GM19239 (cell line): ENCODE measurements at regions not wholly inside any gene's neighbourhood (a gene's known extent, or its start where the extent isn't known, plus 50 kb on each side); places are given as distances from the start of the nearest gene placed in this dataset.

Source experiments
- DNase-seq: peaks from one replicate; pipeline ENCODE4 v3.0.0; 2011; ENCODE audit warnings: low spot score; ENCODE audit not compliant: insufficient read length
- FAIRE-seq: peaks from 2 replicates; lab custom pipeline; 2011; peaks lifted over from hg19 to GRCh38; lab: Jason Lieb, UNC

DNA sequence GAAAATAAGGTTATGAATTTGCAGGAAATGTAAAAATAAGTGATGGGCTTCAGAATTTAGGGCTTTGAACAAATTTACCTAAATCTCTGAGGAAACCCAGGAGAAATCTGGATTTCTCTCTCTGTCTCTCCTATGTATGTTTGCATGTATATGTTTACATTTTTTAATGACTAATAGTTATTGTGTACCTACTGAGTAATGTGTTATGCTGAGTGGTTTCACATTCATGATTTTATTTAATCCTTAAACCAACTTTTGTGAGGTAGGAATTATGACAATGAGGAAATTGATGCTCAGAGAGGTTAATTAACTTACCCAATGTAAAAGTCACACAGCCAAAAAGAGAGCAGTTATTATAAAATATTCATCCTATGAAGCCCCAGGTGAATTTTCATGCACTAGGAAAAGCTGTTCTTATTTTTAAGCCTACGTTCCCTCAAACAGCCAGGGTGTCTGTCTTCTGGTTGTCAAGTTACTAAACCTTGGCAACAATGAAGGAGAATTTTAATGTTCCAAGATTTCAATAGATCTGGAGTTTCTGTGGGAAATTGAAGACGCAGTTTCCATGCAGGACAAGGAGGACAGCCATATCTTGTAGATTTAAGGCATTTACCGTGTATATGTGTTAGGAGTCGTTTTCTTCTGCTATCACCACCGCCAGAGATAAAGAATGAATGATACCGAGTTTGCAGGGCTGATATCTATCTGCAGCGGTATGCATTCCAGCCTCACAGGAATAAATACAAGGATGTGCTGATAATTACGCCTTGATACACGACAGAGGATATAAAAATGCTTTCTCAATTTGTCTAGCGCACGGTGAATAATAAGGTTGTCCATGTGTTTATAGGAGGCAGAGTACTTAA lies 484.8 kb downstream of the ZSWIM6 start:
- no peak for DNase-seq
- FAIRE-seq, result no peak

DNA sequence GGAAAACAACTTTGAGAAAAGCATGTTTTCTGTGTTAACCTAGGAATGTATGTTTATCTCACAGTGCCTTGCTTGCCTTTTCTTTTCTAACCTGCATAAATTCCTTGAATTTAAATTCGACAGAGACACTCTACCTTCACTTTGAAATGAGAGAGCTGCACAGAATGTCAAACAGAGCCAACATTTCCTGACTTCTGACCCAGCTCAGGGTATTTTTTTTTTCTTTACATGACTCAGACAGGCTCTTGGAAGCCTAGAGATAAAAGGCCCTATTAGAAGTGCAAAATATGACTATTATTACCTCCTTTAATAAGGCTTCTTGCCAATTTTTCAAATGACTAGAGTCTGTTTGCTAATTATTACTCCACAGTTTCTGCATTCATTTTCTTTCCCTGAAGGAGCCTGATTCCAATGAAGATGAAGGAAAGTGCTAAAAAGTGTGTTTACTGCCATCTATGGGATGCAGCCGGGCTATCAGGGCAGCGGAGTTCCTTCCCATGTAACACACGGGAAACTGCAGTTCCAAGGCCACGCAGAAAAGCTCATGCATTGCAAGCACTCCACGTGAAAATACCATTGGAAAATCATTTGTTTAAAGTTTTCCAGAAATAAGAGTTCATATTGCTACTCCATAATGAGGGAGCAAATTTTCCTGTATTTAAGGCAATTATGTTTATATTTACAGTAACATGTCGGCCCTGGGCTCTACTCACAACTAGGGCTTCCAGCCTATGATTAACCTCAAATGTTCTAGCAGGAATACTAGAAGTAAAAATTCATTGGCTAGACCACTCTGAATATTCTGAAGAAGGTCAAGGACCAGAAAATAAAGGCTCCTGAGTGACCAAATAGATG lies 485.6 kb downstream of the ZSWIM6 start:
- FAIRE-seq, result no peak
- no peak for DNase-seq

DNA sequence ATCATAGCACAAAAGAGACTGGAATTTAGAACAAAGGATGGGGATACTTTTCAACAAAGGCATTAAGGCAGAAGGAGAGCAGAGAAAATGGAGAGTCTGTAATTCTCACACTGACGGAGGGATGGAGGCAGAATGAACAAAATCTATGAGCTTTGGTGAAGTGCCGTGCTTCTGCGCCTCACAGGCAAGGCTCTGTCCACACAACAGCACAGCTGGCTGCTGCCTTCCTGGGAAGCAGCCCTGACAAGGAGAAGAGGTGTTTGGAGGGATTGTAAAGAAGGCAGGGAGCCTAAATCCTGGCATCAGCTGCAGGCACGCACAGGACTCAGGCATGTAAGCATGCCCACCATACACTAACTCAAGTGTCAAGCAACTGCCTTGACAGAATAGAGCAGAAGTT lies 485.2 kb upstream of the KIF2A start:
- DNase-seq (no peak), FAIRE-seq (no peak)

DNA sequence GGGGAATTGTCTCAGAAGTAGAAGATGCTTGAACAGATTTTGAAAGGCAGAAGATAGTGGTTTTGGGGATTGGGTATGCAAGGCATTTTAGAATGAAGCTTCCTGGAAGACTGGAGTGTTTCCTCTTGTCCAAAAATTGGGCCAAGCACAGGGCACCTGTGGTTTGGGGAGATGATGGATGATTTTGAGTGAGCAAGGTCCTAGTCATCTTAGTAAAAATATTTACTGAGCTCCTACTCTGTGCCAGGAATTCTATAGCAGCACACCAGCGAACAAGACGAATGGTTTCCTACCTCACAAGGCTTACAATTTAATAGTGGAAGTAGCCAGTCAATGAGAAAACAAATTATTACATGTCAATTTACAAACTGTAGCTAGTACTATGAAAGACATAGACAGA lies 484.4 kb upstream of the KIF2A start:
- DNase-seq, result no peak
- FAIRE-seq, result no peak

DNA sequence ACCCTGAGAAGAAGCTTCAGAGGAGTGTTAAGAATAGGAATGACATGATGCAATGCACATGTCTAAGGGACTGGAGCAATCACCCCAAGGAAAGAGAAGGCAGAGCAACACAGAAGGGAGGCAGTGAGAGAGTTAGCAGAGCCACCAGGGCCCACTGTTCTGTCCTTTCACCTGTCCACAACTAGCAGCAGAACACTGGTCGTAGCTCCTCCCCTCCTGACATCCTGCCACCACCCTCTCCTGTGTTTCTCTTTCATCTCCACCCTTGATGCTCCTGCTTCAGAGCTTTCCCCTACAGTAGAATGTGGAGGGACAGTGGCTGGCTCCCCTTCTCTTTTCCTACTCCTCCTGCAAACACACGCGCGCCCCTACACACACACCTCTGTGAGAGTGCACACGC lies 483.4 kb upstream of the KIF2A start:
- DNase-seq, result no peak
- FAIRE-seq, result no peak

DNA sequence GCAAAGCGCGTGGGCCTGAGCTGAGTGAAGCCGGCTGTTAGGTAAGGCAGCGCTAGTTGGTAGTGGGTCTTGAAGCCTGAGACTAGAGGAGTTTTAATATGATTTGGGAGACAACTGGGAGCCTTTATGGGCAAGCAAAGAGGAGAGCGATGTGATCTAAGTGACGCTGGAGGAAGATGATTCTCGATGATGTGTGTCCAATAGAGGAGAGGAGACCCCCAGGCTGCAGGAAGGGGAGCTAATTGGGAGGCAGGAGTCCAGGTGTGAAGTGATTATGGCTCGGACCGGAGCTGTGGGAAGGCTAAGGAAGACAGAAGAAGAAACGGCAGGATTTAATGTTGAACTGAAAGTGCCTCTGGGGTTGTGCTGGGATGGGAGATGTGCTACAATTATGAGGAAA lies 482.9 kb upstream of the KIF2A start:
- DNase-seq (no peak), FAIRE-seq (no peak)

DNA sequence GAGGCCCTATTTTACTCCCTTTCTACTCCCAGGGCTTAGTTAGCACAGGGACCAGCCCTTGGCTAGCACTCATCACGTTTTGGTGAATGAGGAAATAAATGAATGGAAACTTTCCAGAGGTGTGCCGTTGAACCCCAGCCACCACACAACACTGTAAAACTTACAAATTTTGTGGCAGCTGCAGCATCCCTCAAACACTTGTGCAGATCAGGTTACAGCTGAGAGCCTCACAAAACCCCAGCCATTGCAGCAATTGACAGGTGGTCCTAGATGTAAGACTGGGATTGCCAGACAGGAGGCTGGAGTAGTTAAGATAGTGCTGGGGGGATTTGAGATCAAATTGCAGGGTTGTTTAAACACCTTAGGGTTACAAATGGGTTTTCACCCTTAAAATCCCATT lies 482.2 kb upstream of the KIF2A start:
- FAIRE-seq, result no peak

DNA sequence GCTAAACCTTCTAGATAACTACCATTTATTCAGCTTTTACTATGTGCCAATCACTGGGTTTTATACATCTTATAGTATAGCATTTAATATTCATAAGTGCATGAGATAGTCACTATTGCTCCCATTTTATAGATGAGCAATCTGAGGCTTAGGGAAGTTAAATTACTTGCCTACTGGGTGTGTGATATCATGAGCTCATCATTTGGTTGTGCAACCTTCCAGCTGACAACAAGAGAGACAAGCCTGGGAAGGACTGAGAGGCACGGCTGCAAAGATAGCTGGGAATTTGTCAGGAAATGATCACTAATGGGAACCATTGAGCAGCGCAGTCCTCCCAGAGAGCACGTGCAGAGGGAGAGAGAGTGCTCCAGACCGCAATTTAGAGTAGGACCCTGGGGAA lies 481.6 kb upstream of the KIF2A start:
- DNase-seq, result no peak
- FAIRE-seq, result no peak

More for the DNA sequence above, 482.2 kb upstream of the KIF2A start:
- no peak for DNase-seq

DNA sequence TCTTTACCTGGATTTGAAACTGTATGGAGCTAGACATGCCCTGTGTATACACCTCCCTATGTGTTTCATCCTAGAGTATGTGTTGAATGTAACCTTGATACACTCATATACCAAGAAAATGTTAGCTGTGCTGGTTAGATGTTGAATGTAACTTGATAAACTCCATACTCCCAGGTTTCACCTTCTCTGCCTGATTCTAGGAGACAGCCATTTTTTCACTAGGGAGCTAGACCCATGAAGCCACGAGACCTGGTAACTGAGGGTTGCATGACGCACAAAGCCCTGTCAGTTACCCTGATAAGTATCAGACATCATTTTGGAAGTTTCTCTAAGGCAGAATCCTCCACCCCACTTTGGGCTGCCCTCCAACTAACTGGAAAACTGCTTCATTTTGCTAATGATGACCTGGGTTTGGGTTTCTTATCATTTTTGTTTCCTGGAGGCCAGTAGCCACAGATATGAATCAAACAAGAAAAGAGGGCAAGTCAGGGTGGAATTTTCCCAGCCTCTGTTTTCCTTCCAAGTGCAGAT lies 478.5 kb upstream of the KIF2A start:
- FAIRE-seq (no peak), DNase-seq (no peak)

DNA sequence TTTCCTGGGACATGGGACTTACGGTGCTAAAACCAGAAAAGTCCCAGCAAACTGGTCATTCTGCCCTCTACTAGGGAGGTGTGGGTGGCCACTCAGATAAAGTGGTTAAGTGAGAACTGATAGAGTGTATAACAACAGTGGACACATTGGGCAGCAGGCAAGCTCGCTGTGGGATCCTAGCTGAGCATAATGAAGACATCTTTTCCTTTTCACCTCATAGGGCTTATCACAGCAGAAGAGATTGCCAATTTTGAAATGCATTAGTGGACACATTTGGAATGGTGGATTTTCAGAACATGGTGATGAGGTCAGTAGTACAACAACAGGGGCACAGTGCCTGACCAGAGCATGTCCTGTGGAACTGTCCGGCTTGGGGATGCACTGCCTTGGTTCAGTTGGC lies 477.1 kb upstream of the KIF2A start:
- DNase-seq, result no peak
- FAIRE-seq, result no peak

DNA sequence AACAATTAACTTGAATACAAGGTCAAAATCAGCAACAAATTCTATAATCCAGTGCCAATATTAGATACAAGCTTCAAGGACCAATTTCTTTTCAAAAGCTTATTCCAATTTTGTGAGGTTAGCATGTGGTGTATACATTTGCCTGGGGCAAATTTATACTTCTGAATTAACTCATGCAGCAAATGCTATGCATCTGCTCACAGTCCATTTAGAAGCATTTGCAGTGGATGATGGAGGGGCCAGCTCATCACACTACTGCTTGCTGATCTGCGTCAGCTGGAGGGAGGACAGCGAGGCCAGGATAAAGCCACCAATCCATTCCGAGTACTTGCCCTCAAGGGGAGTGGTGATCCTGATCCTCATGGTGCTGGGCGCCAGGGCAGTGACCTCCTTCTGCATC lies 474.3 kb upstream of the KIF2A start:
- DNase-seq (no peak), FAIRE-seq (no peak)

DNA sequence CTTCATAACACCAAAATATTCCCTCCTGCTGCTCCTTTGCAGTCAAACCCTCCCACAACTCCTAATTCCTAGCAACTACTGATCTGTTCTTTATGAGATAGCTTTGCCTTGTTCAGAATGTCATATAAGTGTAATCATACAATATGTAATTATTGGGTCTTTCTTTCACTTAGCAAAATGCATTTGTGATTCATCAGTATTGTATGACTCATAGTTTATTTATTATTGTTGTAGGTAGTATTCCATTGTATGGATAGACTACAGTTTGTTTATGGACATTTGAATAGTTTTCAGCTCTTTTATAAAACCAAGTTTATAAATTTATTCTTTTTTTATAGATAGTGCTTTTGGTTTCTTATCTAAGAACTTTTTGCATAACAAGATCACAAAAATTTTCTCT lies 468.2 kb upstream of the KIF2A start:
- no peak for DNase-seq
- no peak for FAIRE-seq

DNA sequence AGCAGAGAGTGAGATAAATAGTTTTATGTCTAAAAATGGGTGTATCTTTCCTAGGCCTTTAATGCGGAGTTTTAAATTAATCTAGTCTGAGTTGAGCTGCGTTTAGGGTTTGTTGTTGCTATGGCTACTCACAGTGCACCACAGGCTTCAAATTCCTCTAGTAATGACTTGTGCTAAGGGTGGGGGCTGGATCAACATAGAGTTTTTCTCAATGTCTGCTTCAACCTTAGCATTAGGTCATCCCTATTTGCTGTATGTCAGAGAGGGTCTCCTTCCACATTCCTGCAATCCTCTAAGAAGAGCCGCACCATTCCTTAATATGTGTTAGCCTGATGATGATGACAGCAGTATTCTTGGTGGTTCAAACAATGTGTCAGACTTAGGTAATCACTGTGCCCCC lies 465.6 kb upstream of the KIF2A start:
- DNase-seq, result no peak
- FAIRE-seq, result no peak

DNA sequence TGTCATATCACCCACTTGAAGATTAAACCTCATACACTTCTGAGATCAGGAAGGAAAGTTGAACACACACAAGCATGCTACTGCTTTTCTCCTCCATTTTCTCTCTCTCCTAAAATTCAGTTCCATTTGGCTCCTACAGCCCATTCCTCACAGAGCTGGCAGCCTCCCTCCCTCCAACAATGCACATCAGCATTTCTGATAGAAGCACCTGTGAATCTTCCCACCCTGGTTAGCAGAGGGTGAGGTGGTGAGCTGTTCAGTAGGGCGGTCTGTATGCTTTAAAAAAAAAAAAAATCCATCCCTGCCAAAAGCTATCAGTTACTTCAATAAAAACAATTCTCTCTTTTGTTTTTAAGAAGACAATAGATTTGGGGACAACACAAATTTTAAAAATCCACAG lies 463.2 kb upstream of the KIF2A start:
- no peak for FAIRE-seq
- DNase-seq, result no peak

DNA sequence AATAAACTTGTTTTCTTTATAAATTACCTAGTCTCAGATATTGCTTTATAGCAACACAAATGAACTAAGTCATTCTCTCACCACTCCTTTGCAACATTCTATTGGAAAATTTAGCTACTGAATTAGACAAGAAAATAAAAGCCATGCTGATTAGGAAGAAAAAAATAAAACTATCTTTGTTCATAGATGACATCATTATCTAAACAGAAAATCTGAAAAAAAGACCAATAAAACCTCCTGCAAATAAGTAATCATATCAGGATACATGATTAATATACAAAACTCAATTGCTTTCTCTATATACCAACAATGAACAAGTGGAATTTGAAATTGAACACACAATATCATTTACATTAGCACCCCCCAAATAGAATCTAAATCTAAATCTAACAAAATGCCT lies 455.3 kb upstream of the KIF2A start:
- DNase-seq (no peak), FAIRE-seq (no peak)

DNA sequence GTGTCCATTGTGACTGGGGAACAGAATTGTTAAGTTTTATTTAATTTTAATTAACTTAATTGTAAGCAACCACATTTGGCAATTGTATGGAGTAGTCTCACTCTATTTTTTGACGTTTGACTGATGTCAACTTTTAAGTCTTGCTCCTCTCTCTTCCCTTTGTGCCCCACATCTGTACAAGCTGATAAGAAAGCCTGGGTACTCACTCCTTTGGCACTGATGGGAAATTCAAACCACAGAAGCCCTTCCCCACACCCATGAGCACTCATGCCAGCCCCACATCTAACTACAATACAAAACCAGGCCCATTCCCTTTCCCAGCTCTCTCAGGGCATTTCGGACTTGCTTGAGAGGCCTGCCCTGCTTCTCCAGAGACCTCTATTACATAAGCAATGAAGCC lies 451.5 kb upstream of the KIF2A start:
- DNase-seq (no peak), FAIRE-seq (no peak)

DNA sequence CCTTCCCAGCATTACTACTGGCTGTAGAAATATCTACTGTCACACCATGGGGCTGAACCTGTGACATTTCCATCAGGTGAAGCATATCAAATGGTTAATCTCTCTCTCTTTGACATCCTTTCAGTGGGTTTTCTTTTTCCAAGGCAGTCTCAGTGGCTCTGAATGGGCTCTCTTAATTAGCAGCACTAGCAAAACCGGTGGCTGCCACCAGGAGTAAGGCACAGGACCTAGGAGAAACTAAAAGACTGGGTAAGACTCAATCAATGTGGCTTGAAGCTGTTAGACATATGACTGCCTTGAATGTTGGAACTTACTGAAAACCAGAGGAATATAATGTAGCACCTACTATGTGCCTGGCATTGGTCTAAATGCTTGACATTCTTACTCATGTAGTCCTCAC lies 445.0 kb upstream of the KIF2A start:
- FAIRE-seq (no peak), DNase-seq (no peak)

DNA sequence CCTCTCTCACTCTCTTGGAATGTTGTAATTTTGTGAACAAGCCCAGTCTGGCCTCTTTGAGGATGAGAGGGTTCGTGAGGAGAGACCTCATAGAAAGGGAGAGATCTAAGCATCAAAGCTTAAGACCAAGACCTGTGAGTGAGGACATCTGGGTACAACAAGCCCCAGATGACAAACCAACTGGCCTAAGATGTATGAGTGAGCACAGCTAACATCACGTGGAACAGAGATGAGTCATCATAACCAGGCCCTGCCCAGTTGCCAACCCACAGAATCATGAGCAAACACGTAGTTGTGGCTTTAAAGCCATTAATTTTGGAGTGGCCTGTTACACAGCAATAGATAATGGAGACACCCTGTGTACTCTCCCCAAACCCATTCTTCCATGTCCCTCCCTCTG lies 439.1 kb upstream of the KIF2A start:
- DNase-seq (no peak), FAIRE-seq (no peak)

DNA sequence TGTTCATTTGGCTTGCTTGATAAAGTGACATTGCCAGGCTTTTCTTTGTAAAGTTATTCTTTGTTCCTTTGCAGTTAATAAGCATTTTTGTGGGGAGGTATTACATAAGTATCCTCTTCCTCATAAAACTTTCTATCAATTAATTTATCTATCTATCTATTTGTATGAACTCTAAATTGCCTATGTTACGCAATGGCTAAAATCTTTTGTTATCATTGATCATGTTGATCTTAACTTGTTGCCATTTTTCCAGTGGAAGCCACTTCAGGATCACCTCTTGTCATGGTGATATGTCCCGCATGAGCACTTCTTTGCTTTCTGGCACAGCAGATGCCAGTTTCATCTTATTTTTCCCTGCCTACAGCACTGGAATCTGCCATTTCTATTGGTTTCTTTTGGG lies 436.7 kb upstream of the KIF2A start:
- FAIRE-seq, result no peak
- DNase-seq, result no peak

DNA sequence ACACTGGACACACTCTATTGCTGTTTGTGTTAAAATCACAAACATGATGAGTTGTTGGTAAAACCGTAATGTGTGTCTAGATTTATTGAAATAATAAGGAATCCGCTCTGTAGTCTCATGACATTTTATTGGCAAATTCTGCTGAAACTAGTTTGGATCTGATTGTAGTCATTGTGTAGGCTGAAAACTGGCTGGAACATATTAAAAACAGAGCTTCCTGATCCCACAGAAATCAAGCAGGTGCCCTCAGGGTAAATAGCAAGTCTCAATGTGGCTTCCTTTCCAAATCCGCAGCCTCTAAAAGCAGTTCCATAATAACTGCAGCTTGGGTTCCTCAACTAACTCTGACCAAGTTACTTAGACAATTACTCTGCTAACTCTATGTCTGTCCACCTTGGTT lies 427.5 kb upstream of the KIF2A start:
- FAIRE-seq (no peak), DNase-seq (no peak)

DNA sequence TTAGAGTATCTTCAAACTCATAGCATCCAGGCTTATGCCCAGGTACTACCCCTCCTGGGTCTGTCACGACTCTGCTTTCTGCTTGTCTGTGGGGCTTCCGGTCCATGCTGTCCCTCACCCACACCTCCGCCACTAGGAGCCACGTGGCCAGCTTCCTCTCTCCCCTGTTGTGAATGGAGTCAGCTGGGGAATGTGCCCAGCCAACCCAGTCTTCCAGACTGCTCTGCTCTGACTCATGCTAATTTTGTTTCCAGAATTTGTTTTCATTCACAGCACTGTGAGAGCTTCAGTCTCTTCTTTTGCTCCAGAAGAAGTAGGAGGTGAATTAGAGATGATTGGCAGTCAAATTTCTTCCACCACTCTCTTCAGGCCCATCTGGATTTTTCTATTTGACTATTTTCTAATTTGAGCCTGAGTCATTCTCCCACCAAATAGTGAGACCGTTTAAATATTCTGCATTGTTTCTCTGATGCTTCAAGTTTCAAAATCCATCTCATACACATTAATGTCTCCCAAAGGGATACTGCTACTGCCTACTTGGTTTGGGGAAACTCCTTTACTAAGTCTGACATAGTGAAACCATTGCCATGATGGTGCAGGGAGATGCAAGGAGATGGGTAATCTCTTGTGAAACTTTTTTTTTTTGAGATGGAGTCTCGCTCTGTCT lies 424.1 kb upstream of the KIF2A start:
- no peak for DNase-seq
- no peak for FAIRE-seq
